HCT116 (cell line): ENCODE measurements at regions not wholly inside any gene's neighbourhood (a gene's known extent, or its start where the extent isn't known, plus 50 kb on each side); places are given as distances from the start of the nearest gene placed in this dataset.

Source experiments
- CTCF ChIP-seq, 3 experiments: fragments of 200-600 bp in 1 of 3; sonication (generic) in 1 of 3; IDR thresholded peaks in 2 of 3; conservative IDR thresholded peaks in 1 of 3; 2 replicates each; pipeline ENCODE4 v1.5.1; 2012 to 2017; ENCODE audit warnings: low read depth in 2 of 3, low read length in 2 of 3, antibody characterized with exemption in 1 of 3, borderline replicate concordance in 1 of 3, control low read depth in 1 of 3, mild to moderate bottlenecking in 1 of 3, mixed read lengths in 1 of 3, mixed run types in 1 of 3, moderate library complexity in 1 of 3; ENCODE audit not compliant: insufficient read depth in 1 of 3
- EZH2 ChIP-seq: fragments of 200-600 bp; sonication (generic); IDR thresholded peaks from 2 replicates; pipeline ENCODE4 v1.6.1; 2017; ENCODE audit warnings: antibody characterized with exemption, mixed run types
- EZH2phosphoT487 ChIP-seq: fragments of 200-600 bp; IDR thresholded peaks from 2 replicates; pipeline ENCODE4 v1.6.1; 2018; ENCODE audit warnings: antibody characterized with exemption, borderline replicate concordance
- MAX ChIP-seq: IDR thresholded peaks from 2 replicates; pipeline ENCODE4 v1.6.1; 2012
- POLR2A ChIP-seq: IDR thresholded peaks from 2 replicates; pipeline ENCODE4 v1.7.0; 2011; ENCODE audit warnings: borderline replicate concordance; ENCODE audit not compliant: insufficient read depth, insufficient read length; ENCODE audit errors: extremely low read depth
- POLR2AphosphoS5 ChIP-seq: IDR thresholded peaks from 2 replicates; pipeline ENCODE4 v1.6.1; 2011; ENCODE audit warnings: mild to moderate bottlenecking, low read depth, low read length, moderate library complexity
- RAD21 ChIP-seq: IDR thresholded peaks from 2 replicates; pipeline ENCODE4 v1.6.1; 2012; ENCODE audit warnings: low read depth, mild to moderate bottlenecking
- REST ChIP-seq: IDR thresholded peaks from 2 replicates; pipeline ENCODE4 v1.6.1; 2012; ENCODE audit warnings: low read depth
- SRF ChIP-seq: IDR thresholded peaks from 2 replicates; pipeline ENCODE4 v1.6.1; 2012; ENCODE audit warnings: low read depth
- YY1 ChIP-seq: IDR thresholded peaks from 2 replicates; pipeline ENCODE4 v1.6.1; 2011; ENCODE audit warnings: low read length, low read depth, moderate library complexity, mild to moderate bottlenecking; ENCODE audit not compliant: insufficient replicate concordance; ENCODE audit errors: extremely low read depth
- ZFX ChIP-seq: fragments of 450-650 bp; IDR thresholded peaks from 2 replicates; pipeline ENCODE4 v1.6.1; 2017

- TF ChIP-seq CTCF (IDR thresholded peaks at IDR 0.05 in 2 of 3, conservative IDR thresholded peaks at IDR 0.05 in 1 of 3; ENCODE audit: borderline replicate concordance in 1 of 3, insufficient read depth in 1 of 3, low read depth in 2 of 3, low read length in 2 of 3): no peak
- TF ChIP-seq POLR2A: no peak
- no peak for TF ChIP-seq POLR2AphosphoS5
- no peak for TF ChIP-seq EZH2
- TF ChIP-seq RAD21: no peak
- no peak for TF ChIP-seq MAX
- TF ChIP-seq YY1: no peak
- no peak for TF ChIP-seq EZH2phosphoT487
- TF ChIP-seq ZFX: no peak
- no peak for TF ChIP-seq REST
- TF ChIP-seq SRF: no peak
Observed at GRCh38 chr5:126182971-126183695, 240.1 kb upstream of the GRAMD2B start.
